HepG2 (cell line): ENCODE measurements at regions not wholly inside any gene's neighbourhood (a gene's known extent, or its start where the extent isn't known, plus 50 kb on each side); places are given as distances from the start of the nearest gene placed in this dataset.
"Not testable (repeated sequence)": the region's sequence is repeated elsewhere in the genome, so short reads cannot be mapped to it uniquely, and the experiment has no call there.

ENCODE experiments used
- ATAC-seq: fragments of 200-7000 bp; cut with Tn5 transposase; 3 replicates; pipeline ENCODE4 v1.9.1; 2020; ENCODE audit warnings: mild to moderate bottlenecking, moderate library complexity
- BruUV-seq: library from RNA; stranded (reverse); fragments of 400-500 nt; replicated peaks from 2 replicates; lab custom pipeline; 2021; lab: Mats Ljungman, UMichigan
- CTCF ChIA-PET: fragments of 300-600 bp; formaldehyde crosslinking; extraction: SDS; loops from one replicate; lab custom pipeline; 2021; ENCODE audit warnings: low total read pairs, inconsistent platforms, low intra/inter-chr PET ratio; lab: Yijun Ruan, JAX
- POLR2A ChIA-PET: fragments of 350-600 bp; sonication (Branson Sonifier 250); formaldehyde crosslinking; loops from one replicate; lab custom pipeline; 2020; ENCODE audit warnings: antibody characterized with exemption, inconsistent platforms; lab: Yijun Ruan, JAX
- DNase-seq: peaks from one replicate; pipeline ENCODE4 v3.0.0-alpha.2; 2015; ENCODE audit warnings: low spot score
- FAIRE-seq: peaks from 3 replicates; lab custom pipeline; 2011; peaks lifted over from hg19 to GRCh38; lab: Jason Lieb, UNC
- H2AFZ ChIP-seq: one replicate; pipeline ENCODE4 v1.6.1; 2011; ENCODE audit warnings: low read length, inconsistent platforms
- H3K27ac ChIP-seq: fragments of 300-600 bp; 3 replicates; pipeline ENCODE4 v1.8.0; 2011; ENCODE audit warnings: mixed run types, mild to moderate bottlenecking, mixed read lengths, low read length, inconsistent platforms; ENCODE audit not compliant: insufficient read depth; ENCODE audit errors: extremely low read length
- H3K27me3 ChIP-seq, 2 experiments: fragments of 200-600 bp in 1 of 2; 2 replicates in 1 of 2; 3 replicates in 1 of 2; pipeline versions ENCODE4 v1.6.0 to v1.8.0; 2011; ENCODE audit warnings: low read length in 2 of 2, mild to moderate bottlenecking in 2 of 2, moderate library complexity in 2 of 2, inconsistent platforms in 1 of 2; ENCODE audit not compliant: insufficient read depth in 2 of 2, control insufficient read depth in 1 of 2
- H3K36me3 ChIP-seq, 2 experiments: fragments of 200-600 bp in 1 of 2; replicated peaks in 1 of 2; 2 replicates in 1 of 2; 3 replicates in 1 of 2; pipeline versions ENCODE4 v1.5.1 to v1.8.0; 2011; ENCODE audit warnings: low read length in 2 of 2, inconsistent platforms in 1 of 2; ENCODE audit not compliant: insufficient read depth in 2 of 2, control insufficient read depth in 1 of 2
- H3K4me1 ChIP-seq: 2 replicates; pipeline ENCODE4 v1.5.1; 2012; ENCODE audit warnings: low read length, inconsistent platforms; ENCODE audit not compliant: insufficient read depth
- H3K4me2 ChIP-seq: 2 replicates; pipeline ENCODE4 v1.6.0; 2011; ENCODE audit warnings: low read depth, low read length, inconsistent platforms
- H3K4me3 ChIP-seq, 3 experiments: fragments of 200-600 bp in 1 of 3; sonication (generic), shearing (Covaris generic) in 1 of 3; replicated peaks in 1 of 3; 2 replicates each; pipeline ENCODE4 v1.5.1; 2011 to 2016; ENCODE audit warnings: low read length in 3 of 3, inconsistent platforms in 2 of 3, low read depth in 2 of 3, mild to moderate bottlenecking in 2 of 3, control low read depth in 1 of 3, mixed read lengths in 1 of 3; ENCODE audit not compliant: insufficient read depth in 1 of 3
- H3K79me2 ChIP-seq: one replicate; pipeline ENCODE4 v1.6.1; 2011; ENCODE audit warnings: low read length, inconsistent platforms; ENCODE audit not compliant: insufficient read depth
- H3K9ac ChIP-seq: 2 replicates; pipeline ENCODE4 v1.6.0; 2011; ENCODE audit warnings: mild to moderate bottlenecking, low read depth, low read length, inconsistent platforms; ENCODE audit not compliant: insufficient read depth
- H3K9me3 ChIP-seq: 2 replicates; pipeline ENCODE4 v1.5.1; 2012; ENCODE audit warnings: mild to moderate bottlenecking, low read length
- H4K20me1 ChIP-seq: 2 replicates; pipeline ENCODE4 v1.6.0; 2011; ENCODE audit warnings: inconsistent platforms, mild to moderate bottlenecking, low read length, moderate library complexity; ENCODE audit not compliant: insufficient read depth
- ZSCAN25 ChIP-seq: sonication (generic); formaldehyde crosslinking; IDR thresholded peaks from 2 replicates; pipeline ENCODE4 v1.8.0; 2022; ENCODE audit warnings: mild to moderate bottlenecking, missing genetic modification reagents
- WGBS: methylation state at CpG from one replicate; pipeline ENCODE4 v1.1.6; 2017; ENCODE audit warnings: low lambda C conversion rate; 5-methylcytosine and 5-hydroxymethylcytosine counted together
- in situ Hi-C: cut with HindIII; loops from 2 replicates; pipeline ENCODE4 v1.10.0; 2017; ENCODE audit warnings: low pct_unique_long_range_greater_than_20kb; ENCODE audit not compliant: extremely low pct_ligation_motif_present
- intact Hi-C: fragments of 100-400 bp; cut with micrococcal nuclease; formaldehyde crosslinking; loops from one replicate; pipeline ENCODE4 v1.10.0; 2022; ENCODE audit not compliant: unreplicated experiment

DNA sequence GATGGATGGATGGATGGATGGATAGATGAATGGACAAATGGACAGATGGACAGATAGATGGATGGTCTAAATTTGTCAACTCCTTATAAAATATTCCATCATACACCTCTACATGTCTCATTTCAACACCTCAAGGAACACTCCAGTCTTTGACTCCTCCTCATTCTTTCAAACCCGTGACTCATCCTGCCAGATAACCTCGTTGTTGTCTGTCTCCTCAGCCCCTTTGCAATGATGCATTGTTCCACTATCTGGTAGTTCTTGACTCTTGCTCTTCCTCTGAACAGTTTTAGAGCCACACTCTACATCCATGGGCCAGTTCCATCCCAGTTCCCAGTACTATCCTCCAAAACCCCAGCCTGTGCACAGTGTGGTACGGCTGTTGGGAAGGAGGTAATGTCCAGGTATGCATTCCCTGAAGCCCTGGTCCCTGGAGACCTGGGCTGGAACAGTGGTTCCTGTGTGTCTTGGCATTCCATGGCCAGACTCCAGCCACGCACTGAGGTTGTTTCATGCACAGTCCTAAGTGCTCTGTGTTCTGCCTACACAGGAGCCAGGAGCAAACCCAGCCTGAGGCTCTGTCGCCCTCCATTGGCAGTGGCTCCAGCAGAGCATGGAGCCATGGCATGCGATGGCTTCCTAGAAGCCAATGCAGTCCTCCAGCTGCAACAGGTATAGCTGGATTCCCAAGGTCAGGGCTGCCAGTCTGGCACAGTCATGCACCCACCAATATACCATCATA, 105.7 kb downstream of the C17orf67 start:
- H3K4me3 ChIP-seq: no peak overlapping the region
- intact Hi-C loops: no loop called here
- no peaks in the 10 kb centered on the region for H4K20me1 ChIP-seq
- ATAC-seq: peak; percentile 50
- POLR2A ChIA-PET: no interaction called here
- TF ChIP-seq ZSCAN25: no peak
- TF ChIP-seq, all 625 proteins: peak for 0
- Histone ChIP-seq H3K9ac (no peak overlapping the region), H2AFZ (no peak overlapping the region), H3K4me2 (no peak overlapping the region), H3K27ac (no peak overlapping the region), H3K27me3 (peaks cover 2 to 10% of the 10 kb centered on the region in 2 experiments; a peak in 2 of 5 replicates), H3K9me3 (no peaks in the 10 kb centered on the region), H3K36me3 (no peaks in the 10 kb centered on the region), H3K4me1 (no peaks in the 10 kb centered on the region), H3K79me2 (no peaks in the 10 kb centered on the region)
- DNase-seq: no peak
- no TSS peak for BruUV-seq
- CTCF ChIA-PET: no interaction called here
- in situ Hi-C loops: no loop called here
- WGBS: 0% methylated on average over 4 of the region's 6 CpGs
- no peak for FAIRE-seq

DNA sequence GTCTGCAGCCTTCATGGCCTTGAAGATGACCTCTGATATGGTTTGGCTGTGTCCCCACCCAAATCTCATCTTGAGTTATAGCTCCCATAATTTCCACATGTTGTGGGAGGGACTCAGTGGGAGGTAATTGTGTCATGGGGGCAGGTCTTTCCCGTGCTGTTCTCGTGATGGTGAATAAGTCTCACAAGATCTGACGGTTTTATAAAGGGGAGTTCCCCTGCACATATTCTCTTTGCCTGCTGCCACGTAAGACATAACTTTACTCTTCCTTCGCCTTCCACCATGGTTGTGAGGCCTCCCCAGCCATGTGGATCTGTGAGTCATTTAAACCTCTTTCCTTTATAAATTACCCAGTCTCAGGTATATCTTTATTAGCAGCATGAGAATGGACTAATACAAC, 102.6 kb downstream of the C17orf67 start:
- H3K27me3 ChIP-seq, H3K36me3 ChIP-seq, H3K27ac ChIP-seq, H3K79me2 ChIP-seq, H4K20me1 ChIP-seq, H3K9ac ChIP-seq, H3K4me3 ChIP-seq, ATAC-seq, H3K4me2 ChIP-seq, CTCF ChIA-PET, DNase-seq, H2AFZ ChIP-seq, intact Hi-C loops, in situ Hi-C loops, BruUV-seq, POLR2A ChIA-PET, H3K4me1 ChIP-seq, H3K9me3 ChIP-seq, FAIRE-seq: not testable (repeated sequence)
- 7% methylated on average over 5 of the region's 5 CpGs for WGBS
